ENCODE measurements at regions not wholly inside any gene's neighbourhood (a gene's known extent, or its start where the extent isn't known, plus 50 kb on each side); places are given as distances from the start of the nearest gene placed in this dataset.

DNA sequence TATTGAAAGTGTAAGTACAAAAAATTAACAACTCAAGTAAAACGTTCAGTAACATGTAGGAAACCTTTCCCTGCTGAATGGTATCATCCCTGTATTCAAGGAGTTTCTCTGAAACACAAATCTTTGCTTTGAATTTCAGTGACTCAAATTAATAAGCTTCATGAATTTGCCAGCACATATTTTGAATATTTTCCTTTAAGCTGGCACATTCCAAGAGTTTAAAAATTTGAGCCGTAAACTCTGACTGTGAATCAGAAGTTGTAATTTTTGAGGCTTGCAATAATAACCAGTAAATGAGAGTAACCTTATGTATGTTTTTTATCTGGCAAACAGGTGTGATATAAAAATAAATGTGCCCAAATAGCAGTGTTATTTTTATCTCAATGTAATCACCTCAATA, 1722.6 kb upstream of the PRR20A start:
- TF ChIP-seq, protein P1, sequence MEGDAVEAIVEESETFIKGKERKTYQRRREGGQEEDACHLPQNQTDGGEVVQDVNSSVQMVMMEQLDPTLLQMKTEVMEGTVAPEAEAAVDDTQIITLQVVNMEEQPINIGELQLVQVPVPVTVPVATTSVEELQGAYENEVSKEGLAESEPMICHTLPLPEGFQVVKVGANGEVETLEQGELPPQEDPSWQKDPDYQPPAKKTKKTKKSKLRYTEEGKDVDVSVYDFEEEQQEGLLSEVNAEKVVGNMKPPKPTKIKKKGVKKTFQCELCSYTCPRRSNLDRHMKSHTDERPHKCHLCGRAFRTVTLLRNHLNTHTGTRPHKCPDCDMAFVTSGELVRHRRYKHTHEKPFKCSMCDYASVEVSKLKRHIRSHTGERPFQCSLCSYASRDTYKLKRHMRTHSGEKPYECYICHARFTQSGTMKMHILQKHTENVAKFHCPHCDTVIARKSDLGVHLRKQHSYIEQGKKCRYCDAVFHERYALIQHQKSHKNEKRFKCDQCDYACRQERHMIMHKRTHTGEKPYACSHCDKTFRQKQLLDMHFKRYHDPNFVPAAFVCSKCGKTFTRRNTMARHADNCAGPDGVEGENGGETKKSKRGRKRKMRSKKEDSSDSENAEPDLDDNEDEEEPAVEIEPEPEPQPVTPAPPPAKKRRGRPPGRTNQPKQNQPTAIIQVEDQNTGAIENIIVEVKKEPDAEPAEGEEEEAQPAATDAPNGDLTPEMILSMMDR (IDR thresholded peaks at IDR 0.05; ENCODE audit: insufficient read depth, low read length, poor library complexity, severe bottlenecking) = no peak
- no peak for DNase-seq (ENCODE audit: extremely low read depth, insufficient read length)
- Histone ChIP-seq H3K4me3 (replicated peaks; ENCODE audit: low read depth, low read length) (no peak overlapping the region), H3K36me3 (ENCODE audit: control insufficient read depth, insufficient read depth, low read length) (no peaks in the 10 kb centered on the region), H3K27me3 (replicated peaks; ENCODE audit: control insufficient read depth, insufficient read depth, low read length) (no peaks in the 10 kb centered on the region)

DNA sequence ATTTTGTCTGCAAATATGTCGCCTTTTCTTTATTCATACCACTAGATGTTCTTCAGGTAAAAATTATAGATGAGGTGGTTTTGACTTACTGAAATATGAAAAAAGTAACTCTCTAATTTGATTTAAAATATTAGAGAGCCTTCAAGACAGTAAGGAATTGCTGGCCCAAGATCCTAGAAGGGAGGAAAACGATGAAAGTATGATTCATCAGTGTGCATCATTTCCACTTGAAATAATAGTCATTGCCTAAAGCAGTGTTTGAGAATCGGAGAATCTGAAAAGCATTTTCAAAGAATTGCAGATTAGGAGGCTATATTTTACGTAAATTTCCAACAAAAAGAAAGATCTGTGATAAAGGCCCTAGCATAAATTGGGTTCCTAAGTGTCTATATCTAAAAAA, 1707.9 kb upstream of the PRR20A start:
- DNase-seq (ENCODE audit: extremely low read depth, insufficient read length) = no peak
- Histone ChIP-seq H3K36me3 (ENCODE audit: control insufficient read depth, insufficient read depth, low read length) (no peaks in the 10 kb centered on the region), H3K27me3 (replicated peaks; ENCODE audit: control insufficient read depth, insufficient read depth, low read length) (no peaks in the 10 kb centered on the region), H3K4me3 (replicated peaks; ENCODE audit: low read depth, low read length) (no peak overlapping the region)
- TF ChIP-seq, protein P1 (IDR thresholded peaks at IDR 0.05; ENCODE audit: insufficient read depth, low read length, poor library complexity, severe bottlenecking) = no peak

DNA sequence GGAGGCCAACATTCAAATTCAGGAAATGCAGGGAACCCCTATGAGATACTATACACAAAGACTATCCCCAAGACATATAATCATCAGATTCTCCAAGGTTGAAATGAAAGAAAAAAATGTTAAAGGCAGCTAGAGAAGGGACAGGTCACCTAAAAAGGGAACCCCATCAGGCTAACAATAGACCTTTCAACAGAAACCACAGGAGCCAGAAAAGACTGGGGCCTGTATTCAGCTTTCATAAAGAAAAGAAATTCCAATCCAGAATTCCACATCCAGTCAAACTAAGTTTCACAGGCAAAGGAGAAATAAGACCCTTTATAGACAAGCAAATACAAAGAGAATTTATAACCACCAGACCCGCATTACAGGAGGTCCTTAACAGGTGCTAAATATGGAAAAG, 1703.6 kb upstream of the PRR20A start:
- H3K27me3 ChIP-seq (replicated peaks; ENCODE audit: control insufficient read depth, insufficient read depth, low read length) = no peaks in the 10 kb centered on the region
- TF ChIP-seq, protein P1 (IDR thresholded peaks at IDR 0.05; ENCODE audit: insufficient read depth, low read length, poor library complexity, severe bottlenecking) = no peak
- no peak for DNase-seq (ENCODE audit: extremely low read depth, insufficient read length)
- no peaks in the 10 kb centered on the region for H3K36me3 ChIP-seq (ENCODE audit: control insufficient read depth, insufficient read depth, low read length)
- no peak overlapping the region for H3K4me3 ChIP-seq (replicated peaks; ENCODE audit: low read depth, low read length)

DNA sequence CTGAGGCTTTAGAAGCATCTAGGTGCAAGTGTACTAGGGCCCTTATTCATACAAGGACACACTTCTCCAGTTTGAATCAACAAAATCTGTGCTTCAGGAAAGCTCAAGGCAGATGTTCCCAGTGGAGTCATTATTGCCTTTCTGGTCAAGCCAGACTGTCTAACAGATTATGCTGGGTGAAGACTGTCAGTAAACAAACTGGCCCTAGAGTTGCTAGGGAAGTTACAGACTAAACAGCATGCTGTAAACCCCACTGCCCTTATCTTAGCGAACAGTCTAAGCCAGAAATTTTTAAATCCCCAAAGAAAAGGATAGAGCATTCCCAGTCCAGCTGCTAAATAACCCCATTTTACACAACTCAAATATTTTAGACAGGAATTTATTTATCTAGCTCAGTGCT, 1701.3 kb upstream of the PRR20A start:
- H3K4me3 ChIP-seq (replicated peaks; ENCODE audit: low read depth, low read length) = no peak overlapping the region
- TF ChIP-seq, protein P1 (IDR thresholded peaks at IDR 0.05; ENCODE audit: insufficient read depth, low read length, poor library complexity, severe bottlenecking) = no peak
- no peaks in the 10 kb centered on the region for H3K36me3 ChIP-seq (ENCODE audit: control insufficient read depth, insufficient read depth, low read length)
- no peaks in the 10 kb centered on the region for H3K27me3 ChIP-seq (replicated peaks; ENCODE audit: control insufficient read depth, insufficient read depth, low read length)
- DNase-seq (ENCODE audit: extremely low read depth, insufficient read length) = no peak

DNA sequence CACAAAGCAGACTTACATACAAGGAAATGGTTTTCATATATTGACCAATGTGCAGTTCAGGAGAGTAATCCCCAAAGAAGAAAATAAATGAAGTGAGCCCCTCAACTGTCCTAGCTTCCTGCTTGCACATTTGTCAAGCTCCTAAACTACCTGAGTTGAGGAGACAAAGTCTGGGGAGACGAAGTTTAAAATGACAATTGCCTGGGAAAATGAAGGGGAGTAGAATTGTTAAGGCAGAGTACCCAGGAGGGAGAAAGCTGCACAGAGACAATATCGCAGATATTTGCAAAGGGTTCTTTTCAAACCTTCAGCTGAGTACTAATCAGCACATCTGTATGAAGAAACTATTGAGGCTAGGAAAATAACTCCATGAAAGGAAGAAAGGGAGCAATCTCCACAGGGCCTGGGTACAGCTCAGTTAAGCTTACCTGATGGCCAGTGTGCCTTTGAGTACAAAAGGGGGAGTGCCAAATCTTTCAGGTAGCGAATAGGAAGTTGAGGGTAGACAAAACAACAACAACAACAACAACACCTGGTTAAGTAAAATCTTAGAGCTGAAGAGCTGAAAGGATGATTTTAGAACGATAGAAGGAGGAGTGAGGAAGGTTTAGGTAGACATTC, 1700.1 kb upstream of the PRR20A start:
- no peaks in the 10 kb centered on the region for H3K27me3 ChIP-seq (replicated peaks; ENCODE audit: control insufficient read depth, insufficient read depth, low read length)
- H3K36me3 ChIP-seq (ENCODE audit: control insufficient read depth, insufficient read depth, low read length) = no peaks in the 10 kb centered on the region
- no peak for DNase-seq (ENCODE audit: extremely low read depth, insufficient read length)

More for the DNA sequence above, 1700.1 kb upstream of the PRR20A start:
- H3K4me3 ChIP-seq (replicated peaks; ENCODE audit: low read depth, low read length) = no peak overlapping the region
- TF ChIP-seq, protein P1 (IDR thresholded peaks at IDR 0.05; ENCODE audit: insufficient read depth, low read length, poor library complexity, severe bottlenecking) = no peak

All from GM06990 (cell line).